ENCODE measurements at regions not wholly inside any gene's neighbourhood (a gene's known extent, or its start where the extent isn't known, plus 50 kb on each side); places are given as distances from the start of the nearest gene placed in this dataset.
"Not testable (repeated sequence)": the region's sequence is repeated elsewhere in the genome, so short reads cannot be mapped to it uniquely, and the experiment has no call there.

DNA sequence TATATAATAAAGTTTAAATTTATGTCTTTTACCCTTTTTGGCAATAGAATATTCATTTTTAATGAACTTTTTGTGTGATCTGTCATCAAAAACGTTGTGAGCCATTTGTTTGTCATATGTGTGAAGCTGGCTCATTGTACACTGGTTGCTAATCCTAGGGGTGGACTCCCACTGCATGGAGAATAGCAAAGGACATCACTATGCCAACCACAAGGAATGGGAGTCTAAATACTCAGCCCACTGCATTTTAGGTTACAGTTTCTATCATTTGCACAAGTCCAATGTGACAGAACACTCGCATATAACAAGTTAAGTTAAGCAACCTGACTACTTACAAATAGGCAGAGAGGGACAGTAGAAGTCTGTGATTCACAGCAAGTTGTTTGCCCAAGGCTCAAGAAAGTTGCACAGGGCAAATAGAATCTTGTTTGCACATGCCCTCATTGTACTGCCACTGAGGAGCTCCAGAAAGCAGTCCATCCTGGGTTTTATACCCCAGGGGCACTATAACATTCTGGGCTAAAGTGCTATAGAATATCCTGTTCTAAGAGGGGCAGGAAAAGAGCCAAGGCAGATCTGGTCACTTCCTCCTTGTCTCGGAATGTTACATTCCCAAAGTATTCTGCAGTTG, 545.9 kb upstream of the GCFC2 start:
- DNase-seq (ENCODE audit: low read depth), result no peak

DNA sequence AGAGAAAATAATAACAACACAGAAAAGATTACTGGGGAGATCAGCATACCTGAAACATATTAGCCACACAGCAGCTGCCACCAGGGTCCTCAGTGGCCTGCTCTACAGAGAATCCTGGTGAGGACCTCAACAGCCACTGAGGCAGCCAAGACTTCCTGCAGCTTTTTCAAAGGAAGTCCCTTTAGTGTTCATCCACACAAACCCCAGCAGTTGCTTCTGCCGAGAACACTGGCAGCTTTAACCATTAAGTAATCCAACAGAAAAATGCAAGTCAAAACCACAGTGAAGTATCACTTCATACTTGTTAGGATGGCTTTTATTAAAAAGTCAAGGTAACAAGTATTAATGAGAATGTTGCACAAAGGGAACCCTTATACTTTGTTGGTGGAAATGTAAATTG, 542.0 kb upstream of the GCFC2 start:
- DNase-seq (ENCODE audit: low read depth), result no peak

DNA sequence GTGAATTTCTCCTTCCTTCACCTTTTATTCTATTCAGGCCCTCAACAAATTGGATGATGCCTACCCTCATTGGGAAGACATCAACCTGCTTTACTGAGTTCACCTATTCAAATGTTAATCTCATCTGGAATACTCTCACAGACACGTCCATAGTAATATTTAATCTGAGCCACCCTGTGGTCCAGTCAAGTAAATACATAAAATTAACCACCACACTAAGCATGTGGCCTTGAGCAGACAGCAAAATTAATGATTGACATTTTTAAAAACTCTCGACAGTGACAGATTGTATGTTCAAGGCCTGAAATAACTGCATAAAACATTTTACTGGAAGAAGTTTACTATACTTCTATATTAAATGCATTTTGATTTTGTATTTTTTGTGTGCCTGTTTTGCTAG, 540.6 kb upstream of the GCFC2 start:
- no peak for DNase-seq (ENCODE audit: low read depth)

DNA sequence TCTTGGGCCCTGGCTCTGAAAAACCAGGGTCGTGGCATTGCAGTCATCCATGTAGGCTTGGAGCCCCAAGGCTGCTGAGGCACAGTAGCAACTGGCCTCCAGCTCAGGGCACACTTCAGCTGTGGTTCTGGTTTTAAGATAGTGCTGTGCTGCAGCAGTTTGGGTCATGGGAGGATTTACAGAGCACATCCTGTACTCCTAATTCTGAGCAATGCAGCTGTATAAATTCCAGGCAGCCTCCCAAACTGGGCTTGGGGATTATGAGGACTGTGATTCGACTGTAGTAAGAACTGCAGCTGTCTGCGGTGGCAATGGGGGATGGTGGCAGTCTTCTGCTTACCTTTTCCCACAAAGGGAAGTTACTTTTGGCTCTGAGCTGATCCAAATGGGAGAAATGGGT, 536.3 kb upstream of the GCFC2 start:
- DNase-seq (ENCODE audit: low read depth), result no peak

DNA sequence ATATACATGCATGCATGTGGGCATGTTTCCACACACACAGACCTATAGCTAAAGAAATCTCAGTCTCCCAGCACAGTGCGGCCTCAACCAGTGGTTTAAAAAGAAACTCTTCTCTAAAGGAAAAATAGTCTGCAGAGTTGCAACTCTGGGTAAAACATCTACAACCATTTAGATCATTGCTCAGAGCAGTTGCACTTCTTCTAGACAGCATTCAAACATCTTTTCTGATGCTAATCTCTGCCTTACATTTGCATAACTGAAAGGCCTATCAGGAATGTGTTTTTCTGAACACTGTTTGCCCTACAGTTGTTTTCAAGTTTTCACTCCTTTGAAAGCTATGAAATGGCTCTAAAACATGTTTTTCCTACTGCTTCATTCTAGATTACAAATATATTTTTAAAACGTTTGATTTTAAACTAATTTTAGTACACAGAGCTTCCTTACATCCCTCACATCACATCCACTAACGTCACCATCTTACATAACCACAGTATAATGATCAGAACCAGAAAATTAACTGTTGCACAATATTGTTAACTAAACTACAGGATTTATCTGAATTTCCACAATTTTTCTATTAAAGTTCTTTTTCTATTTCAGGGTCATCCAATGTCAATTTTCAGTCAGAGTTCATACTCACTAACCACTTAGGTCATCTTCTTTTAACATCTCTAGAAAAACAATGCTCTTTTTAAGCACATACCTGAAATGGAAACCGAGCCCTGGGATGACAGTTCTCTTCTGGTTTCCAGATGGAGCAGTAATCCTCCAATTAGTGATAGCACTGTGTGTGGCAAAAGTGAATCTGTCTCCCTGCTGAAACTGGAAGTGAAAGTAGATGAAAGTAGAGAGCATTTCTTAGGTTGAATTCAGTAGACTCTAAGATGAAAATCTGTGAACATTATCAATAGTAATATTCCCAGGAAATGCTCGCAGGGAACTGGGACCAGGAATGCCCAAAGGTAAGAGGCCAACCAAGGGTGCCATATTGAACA, 501.6 kb upstream of the GCFC2 start:
- no peak for DNase-seq (ENCODE audit: low read depth)

DNA sequence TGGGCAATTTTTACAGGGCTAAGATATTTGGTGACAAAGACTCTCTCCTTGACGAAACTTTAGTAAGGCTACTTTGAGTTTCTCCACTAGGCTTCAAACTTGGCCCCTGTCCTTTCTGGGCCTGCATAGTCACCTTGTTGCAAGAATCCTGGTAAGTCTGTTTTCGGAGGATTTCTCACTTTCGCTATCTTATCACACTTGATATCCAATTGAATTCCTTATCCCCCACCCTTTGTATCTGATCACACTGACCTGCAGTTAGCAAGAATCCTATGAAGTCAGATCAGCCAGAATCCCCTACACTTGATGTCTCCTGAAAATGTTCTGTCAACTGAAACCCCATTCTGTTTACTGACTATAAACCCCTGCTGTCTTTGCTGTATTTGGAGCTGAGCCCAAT, 499.8 kb upstream of the GCFC2 start:
- DNase-seq (ENCODE audit: low read depth), result no peak

DNA sequence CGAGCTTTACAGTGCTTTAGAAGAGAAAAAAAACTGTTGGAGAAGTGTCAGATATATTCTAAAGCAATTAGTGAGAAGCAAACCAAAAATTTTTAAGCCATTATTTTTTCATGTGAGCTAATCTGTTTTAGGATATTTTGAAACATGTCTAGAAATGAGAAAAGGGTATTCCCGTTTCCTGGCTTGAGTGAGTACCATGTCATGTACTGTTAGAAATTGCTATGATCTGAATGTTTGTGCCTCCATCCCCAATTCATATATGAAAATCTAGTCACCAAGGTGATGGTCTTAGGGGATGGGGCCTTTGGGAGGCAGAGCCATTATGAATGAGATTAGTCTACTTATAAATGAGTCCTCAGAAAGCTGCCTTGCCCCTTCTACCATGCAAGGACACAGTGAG, 493.3 kb upstream of the GCFC2 start:
- no peak for DNase-seq (ENCODE audit: low read depth)

DNA sequence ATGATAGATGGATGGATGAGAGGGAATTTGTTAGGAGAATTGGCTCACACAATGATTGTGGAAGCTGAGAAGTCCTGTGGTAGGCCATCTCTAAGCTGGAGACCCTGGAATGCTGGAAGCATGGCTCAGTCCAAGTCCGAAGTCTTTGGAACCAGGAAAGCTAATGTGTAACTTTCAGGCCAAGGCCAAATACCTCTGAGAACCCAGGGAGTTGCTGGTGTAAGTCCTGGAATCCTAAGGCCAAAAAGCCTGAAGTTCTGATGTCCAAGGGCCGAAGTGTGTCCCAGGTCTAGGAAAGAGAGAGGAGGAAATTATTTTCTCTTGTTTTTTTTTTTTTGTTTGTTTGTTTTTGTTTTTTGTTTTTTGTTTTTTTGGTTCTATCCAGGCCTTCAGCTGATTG, 492.2 kb upstream of the GCFC2 start:
- no peak for DNase-seq (ENCODE audit: low read depth)

DNA sequence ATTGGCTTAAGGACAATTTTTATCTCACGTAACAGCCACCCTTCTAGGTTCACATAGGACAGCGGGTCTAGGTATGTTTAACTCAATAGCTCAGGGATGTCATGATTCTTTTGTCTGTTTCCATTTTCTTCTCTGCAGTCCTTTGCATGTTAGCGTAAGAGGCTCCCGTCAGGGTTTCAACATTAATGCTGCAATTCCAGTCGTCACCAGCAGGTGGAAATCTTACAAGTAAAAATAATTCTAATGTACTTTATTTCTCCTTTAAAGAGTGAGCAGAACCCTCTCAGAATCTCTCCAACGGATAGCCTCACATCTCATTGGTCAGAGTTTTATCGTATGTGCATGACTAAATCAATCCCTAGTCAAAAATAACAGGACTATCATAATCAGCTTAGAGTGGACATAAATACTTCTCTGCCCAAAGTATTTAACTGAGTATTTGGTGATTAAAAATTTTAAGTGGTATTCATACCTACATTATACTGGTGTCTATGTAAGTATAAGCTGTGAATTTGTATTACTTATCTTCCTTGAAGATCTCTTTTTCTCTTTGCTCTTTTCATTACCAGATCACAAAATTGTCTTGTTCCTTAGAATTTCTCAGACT, 487.2 kb upstream of the GCFC2 start:
- DNase-seq (ENCODE audit: low read depth), result peak; percentile 70

DNA sequence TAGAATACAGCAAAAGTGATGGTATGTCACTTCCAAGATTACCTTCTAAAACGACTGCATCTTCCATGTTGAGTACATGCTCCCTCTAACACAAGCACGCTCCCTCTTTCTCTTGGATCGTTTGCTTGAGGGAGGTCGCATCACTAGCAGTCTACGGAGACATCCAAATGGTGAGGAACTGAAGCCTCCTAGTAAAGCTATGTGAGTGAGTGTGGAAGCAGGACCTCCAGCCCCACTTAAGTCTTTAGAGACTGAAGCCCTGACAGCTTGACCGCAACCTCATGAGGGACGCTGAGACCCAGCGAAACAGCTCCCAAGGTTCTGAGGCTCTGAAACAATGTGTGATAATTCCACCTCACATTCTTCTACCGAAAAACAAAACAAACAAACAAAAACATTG, 486.7 kb upstream of the GCFC2 start:
- DNase-seq (ENCODE audit: low read depth), result no peak

DNA sequence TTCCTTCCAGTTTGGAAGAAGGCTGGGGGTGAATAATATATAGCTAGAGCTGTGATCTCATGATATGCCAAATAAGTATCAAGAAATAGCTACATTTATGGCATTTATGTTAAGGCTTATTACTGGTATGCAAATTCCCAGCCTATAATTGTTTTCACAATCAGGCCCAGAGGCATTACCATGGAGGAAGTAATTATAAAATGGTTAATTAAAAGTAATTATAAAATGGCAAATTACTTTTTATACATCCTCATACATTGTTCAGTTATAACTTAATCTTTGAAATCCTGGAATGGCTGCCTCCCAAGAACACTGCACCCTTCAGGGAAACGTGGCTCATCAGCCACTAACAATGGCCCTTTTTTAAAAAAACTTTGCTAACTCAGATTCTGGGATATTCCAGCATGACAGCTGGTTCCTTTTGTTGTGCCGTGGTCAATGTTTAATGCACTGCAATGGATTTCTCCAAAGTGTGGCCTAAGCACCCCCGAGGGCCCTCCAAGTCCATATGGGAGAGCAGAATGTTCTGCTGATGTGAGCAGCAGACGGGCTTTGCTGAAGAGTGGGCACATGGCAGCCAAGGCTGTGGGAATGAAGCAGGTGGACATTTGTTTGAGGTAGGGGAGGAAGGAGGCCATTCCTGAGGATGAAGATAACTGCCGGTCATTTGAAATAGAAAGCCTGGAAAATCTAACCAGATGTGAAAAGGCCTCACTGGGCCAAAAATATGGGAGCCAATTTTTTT, 483.5 kb upstream of the GCFC2 start:
- DNase-seq (ENCODE audit: low read depth), result no peak

DNA sequence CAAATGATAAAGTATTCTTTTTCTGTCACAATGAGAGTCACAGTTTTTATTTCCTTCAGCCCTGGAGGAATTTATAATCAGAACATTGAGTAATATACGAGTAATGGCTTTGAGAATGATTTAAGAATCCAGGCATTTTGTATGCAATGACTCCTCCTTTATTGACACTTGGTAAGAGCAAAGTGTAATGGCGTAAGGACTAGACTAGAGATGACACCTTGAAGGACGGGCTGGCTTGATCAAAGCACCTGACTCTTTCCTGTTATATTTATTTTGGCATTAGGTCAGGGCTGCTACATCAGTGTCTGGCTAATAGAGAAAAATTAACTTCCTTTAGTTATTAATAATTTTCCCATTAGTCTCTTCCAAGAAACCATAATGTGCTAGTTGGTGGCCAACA, 482.4 kb upstream of the GCFC2 start:
- no peak for DNase-seq (ENCODE audit: low read depth)

DNA sequence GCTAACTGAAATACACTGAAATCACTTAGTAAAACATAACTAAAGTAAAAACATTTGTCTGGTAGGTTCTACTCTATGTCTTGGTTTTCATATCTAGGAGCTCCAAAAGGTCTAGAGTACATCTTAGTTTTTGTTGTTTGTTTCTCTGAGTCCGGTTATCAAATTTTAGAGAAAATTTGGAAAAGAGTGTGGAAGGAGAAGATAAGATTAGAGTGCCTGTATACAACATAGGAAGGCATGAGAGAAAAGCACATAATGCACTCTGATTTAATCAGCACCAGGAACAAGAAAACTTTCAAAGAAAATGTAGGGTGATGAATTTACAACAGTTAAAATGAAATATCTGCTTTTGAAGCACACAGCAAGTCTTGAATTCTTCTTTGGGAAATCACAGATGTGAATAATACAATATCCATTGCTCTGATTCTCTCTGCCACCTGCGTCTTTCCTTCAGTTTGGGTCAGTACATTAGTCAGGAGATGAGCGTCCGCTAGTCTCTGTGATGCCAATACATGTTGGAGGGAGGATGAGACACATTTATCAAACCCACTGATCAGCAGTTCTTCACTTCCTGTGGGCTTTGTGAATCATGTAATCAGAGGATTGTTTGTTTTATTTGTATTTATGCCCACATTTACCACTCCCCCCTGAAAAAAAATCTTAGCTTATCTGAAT, 477.8 kb upstream of the GCFC2 start:
- DNase-seq (ENCODE audit: low read depth), result no peak

DNA sequence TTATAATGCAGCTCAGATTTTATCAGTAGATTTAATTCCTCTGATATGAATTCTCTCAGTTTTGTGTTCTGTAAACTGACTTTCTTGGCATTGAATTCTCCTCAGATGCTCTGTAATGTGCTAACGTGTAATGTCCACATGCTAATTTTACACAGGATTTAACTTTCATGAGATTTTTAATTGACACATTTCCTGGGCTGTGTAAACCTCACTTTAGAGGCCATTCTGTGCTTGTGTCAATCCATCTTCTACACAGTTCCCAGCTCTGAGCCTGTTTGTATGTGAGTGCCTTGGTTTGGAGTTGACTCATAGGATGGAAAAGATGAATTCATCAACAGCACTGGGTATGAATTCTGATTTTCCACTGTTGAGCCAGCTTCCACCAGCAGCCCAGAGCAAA, 476.7 kb upstream of the GCFC2 start:
- no peak for DNase-seq (ENCODE audit: low read depth)

DNA sequence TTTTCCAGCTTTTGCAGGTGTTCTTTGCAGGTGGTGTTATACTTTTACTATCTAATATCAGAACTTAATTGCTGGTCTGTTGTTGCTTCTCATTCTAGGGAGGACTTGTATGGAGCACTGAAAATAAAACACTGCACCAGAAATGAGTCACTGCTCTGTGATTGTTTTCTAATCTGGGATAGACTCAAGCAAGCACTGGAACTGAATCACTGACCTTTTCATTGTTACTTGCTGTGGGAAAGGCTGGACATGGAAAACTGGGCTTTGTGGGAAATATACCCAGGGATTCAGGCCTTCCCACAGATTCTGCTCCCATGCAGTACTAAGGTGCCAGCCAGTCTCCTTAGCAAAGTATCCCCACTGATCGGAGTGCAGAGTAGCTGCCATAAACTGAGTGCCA, 470.0 kb upstream of the GCFC2 start:
- DNase-seq (ENCODE audit: low read depth), result no peak

DNA sequence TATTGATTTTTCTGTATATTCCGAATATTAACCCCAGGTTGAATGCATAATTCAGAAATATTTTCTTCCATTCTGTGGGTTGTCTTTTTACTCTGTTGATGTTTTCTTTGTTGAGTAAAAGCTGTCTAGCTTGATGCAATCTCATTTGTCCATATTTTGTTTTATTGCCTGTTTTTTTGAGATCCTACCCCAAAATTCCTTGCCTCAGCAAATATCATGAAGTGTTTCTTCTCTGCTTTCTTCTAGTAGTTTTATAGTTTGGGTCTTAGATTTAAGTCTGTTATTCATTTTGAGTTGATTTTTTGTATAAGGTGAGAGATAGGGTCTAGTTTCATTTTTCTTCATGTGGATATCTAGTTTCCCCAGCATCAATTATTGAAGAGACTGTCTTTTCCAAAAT, 467.9 kb upstream of the GCFC2 start:
- no peak for DNase-seq (ENCODE audit: low read depth)

DNA sequence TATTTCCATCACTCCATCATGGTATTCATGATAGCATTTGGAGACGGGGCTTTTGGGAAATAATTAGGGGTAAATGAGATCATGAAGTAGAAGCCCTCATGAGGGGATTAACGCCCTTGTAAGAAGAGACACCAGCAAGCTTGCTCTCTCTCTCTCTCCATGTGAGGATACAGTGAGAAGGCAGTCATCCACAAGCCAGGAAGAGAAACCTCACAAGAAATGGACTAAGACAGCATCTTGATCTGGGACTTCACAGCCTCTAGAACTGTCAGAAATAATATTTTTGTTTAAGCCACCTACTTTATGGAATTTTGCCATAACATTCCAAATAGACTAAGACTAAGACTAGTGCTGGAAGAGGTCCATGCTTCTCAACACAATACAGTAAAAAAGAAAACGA, 464.6 kb upstream of the GCFC2 start:
- DNase-seq (ENCODE audit: low read depth), result no peak

DNA sequence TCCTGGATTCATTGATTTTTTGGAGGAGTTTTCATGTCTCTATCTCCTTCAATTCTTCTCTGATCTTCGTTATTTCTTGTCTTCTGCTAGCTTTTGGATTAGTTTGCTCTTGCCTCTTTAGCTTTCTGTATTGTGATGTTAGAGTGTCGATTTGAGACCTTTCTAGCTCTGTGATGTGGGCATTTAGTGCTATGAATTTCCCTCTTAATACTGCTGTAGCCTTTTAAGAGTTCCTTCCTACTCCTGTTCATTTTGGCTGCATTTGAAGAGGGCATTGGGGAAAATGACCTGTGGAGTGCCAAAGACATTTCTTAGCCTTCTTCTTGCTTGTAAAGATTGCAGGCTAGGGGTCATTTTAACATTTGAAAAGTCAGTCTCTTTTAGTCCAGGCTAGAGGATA, 463.8 kb upstream of the GCFC2 start:
- DNase-seq (ENCODE audit: low read depth), result no peak

DNA sequence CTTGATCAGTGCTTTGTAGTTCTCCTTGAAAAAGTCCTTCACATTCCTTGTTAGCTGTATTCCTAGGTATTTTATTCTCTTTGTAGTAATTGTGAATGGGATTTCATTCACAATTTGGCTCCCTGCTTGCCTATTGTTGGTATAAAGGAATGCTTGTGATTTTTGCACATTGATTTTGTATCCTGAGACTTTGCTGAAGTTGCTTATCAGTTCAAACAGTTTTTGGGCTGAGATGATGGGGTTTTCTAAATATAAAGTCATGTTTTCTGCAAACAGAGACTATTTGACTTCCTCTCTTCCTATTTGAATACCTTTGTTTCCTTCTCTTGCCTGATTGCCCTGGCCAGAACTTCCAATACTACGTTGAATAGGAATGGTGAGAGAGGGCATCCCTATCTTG, 462.5 kb upstream of the GCFC2 start:
- DNase-seq (ENCODE audit: low read depth), result not testable (repeated sequence)

DNA sequence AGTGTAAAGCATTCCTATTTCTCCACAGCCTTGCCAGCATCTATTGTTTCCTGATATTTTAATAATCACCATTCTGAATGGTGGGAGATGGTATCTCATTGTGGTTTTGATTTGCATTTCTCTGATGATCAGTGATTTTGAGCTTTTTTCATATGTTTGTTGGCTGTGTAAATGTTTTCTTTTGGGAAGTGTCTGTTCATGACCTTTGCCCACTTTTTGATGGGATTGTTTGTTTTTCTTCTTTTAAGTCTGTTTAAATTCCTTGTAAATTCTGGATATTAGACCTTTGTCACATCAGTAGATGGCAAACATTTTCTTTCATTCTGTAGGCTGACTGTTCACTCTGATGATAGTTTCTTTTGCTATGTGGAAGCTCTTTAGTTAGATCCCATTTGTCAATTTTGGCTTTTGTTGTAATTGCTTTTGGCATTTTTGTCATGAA, 461.5 kb upstream of the GCFC2 start:
- not testable (repeated sequence) for DNase-seq (ENCODE audit: low read depth)

DNA sequence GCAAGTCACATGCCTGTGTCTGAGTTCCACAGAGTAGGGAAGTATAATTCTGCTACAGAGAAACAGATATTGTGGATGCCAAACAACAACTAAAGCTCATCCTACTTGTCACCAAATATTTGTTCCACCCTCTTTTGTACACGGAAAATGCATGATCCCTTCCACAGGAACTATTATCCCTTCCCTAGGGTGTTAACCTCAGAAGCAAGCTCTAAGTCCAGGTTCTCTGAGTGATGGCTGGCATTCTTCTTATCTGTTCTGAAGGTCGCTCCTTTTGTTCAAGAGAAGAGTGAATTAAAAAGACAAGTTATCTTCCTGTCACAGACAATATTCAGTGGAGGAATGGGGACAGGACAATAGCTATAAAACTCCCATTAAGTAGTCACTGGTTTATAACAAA, 460.1 kb upstream of the GCFC2 start:
- DNase-seq (ENCODE audit: low read depth), result no peak

DNA sequence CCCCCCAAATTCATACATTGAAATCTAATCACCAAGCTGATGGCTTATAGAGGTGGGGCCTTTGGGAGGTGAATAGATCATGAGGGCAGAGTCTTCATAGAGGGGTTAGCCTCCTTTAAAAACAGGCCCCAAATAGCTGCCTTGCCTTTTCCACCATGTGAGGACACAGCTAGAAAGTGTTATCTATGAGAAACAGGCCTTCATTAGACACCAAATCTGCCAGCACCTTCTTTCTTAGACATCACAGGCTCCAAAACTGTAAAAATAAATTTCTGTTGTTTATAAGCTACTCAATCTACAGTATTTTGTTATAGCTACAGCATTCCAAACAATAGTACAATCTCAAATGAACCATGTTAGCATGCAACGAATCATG, 459.3 kb upstream of the GCFC2 start:
- no peak for DNase-seq (ENCODE audit: low read depth)

Data from iris pigment epithelial cell (primary cell).